ENCODE measurements at regions not wholly inside any gene's neighbourhood (a gene's known extent, or its start where the extent isn't known, plus 50 kb on each side); places are given as distances from the start of the nearest gene placed in this dataset.
"Not testable (repeated sequence)": the region's sequence is repeated elsewhere in the genome, so short reads cannot be mapped to it uniquely, and the experiment has no call there.

DNA sequence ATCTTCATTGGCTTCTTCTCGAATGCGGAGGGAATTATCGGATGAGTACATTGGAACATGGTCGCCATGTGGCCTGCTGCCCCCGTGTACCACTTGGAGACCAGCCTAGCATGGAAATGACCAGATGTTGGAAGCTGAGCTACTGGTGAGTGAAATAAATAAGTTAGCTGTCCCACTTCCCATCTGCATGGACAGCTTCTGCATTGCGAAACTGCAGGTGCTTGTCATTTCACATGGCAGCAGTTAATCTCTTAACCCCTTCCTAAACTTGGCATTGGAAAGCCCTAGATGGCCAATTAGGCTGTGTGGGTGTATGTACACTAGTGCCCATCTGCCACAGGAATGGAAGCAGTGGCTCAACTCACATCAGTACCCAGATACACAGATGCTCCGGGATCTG, 246.6 kb upstream of the IL12B start:
- DNase-seq (ENCODE audit: low read depth) = no peak
- TF ChIP-seq CTCF (IDR thresholded peaks at IDR 0.05; ENCODE audit: insufficient read depth, low read depth, low read length) = no peak
- no peak overlapping the region for H3K4me3 ChIP-seq (ENCODE audit: low read depth, low read length)

DNA sequence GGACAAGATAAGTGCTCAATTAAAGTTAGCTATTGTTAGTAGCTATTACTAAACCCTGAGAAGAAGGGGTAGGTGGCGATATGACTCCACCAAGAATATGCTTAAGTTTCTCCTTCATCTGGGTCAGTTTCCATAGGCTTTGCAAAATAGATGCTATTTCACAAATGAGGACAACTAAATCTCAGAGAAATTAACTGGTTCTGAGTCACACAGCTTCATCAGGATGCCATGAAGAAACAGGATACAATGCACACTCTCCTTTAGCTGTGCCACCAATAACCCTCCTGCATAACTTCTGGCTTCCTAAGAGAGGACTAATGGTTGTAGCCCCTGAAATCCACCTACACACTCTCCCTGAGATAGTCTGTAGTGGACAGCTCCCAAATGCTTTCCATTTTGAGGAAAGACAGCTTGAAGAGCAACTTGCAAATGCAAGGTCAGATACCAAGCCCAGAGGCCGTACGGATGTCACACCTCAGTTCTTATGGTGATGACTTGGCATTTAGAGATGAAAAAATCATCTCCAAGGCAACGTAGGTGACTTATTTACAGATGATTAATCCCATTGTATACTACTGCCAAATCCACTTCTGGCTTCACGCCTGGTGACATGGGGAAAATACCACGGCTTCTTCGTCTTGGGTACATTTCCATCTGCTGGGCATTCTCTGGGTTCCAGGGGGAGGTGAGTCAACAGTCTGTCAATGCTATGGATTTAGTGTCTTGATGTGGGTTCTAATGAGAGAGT, 251.4 kb upstream of the IL12B start:
- peak; percentile 3 for DNase-seq (ENCODE audit: low read depth)
- no peak for TF ChIP-seq CTCF (IDR thresholded peaks at IDR 0.05; ENCODE audit: insufficient read depth, low read depth, low read length)

GRCh38 chr5:159582756-159583541, 252.7 kb upstream of the IL12B start:
- H3K4me3 ChIP-seq (ENCODE audit: low read depth, low read length) = no peak overlapping the region
- TF ChIP-seq CTCF (IDR thresholded peaks at IDR 0.05; ENCODE audit: insufficient read depth, low read depth, low read length) = no peak
- DNase-seq (ENCODE audit: low read depth) = no peak

More for the DNA sequence above, 251.4 kb upstream of the IL12B start:
- H3K4me3 ChIP-seq (ENCODE audit: low read depth, low read length) = no peak overlapping the region

DNA sequence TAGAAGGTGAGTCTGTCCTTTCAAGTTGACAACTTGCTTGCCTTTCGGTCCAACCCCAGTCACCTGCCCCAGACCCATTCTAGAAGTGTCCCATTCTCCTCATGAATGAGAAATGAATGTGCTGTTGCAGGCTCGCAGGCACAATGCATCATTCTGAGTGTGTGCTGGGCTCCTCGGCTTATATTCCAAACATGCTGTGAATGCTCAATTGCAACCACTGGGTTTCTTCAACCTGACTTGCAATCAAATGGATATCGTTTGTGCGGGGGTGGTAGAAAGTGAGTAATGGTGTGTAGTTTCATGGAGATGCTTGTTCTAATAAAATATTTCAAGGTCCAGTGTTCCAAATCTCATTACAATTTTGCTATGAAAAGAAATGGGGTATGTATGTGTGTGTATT, 256.6 kb upstream of the IL12B start:
- no peak overlapping the region for H3K4me3 ChIP-seq (ENCODE audit: low read depth, low read length)
- no peak for TF ChIP-seq CTCF (IDR thresholded peaks at IDR 0.05; ENCODE audit: insufficient read depth, low read depth, low read length)
- DNase-seq (ENCODE audit: low read depth) = no peak

DNA sequence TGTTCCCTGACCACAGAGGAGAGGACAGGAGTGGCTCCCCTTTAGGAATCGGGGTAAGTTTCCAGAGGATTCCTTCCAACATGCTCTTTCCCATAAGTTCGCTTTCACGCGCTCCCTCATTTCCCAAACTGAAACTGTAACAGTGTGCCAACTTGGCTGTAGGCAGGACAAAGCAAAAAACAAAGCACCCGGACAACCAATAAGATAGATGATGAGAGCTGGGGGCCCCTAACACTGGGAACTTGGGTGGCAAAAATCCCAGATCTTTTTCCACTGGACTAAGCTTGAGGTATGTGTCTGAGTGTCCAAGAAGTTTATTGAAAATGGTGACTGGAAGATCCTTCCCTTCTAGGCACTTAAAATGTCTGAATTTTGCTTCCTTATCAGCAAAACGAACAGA, 258.7 kb upstream of the IL12B start:
- H3K4me3 ChIP-seq (ENCODE audit: low read depth, low read length) = no peak overlapping the region
- DNase-seq (ENCODE audit: low read depth) = no peak
- no peak for TF ChIP-seq CTCF (IDR thresholded peaks at IDR 0.05; ENCODE audit: insufficient read depth, low read depth, low read length)

- H3K4me3 ChIP-seq (ENCODE audit: low read depth, low read length) = no peak overlapping the region
- no peak for TF ChIP-seq CTCF (IDR thresholded peaks at IDR 0.05; ENCODE audit: insufficient read depth, low read depth, low read length)
- no peak for DNase-seq (ENCODE audit: low read depth)
Observed at GRCh38 chr5:159593518-159594073, 263.3 kb upstream of the IL12B start.

DNA sequence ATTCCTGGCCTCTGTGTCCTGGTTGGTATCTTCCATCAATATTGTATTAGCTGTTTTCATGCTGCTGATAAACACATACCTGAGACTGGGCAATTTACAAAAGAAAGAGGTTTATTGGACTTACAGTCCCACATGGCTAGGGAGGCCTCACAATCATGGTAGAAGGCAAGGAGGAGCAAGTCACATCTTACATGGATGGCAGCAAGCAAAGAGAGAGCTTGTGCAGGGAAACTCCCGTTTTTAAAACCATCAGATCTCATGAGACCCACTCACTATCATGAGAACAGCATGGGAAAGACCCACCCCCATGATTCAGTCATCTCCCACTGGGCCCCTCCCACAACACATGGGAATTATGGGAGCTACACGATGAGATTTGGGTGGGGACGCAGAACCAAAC, 265.3 kb upstream of the IL12B start:
- not testable (repeated sequence) for DNase-seq (ENCODE audit: low read depth)

More for the DNA sequence above, 265.3 kb upstream of the IL12B start:
- H3K4me3 ChIP-seq (ENCODE audit: low read depth, low read length) = not testable (repeated sequence)

Data from fibroblast of villous mesenchyme (primary cell).